ENCODE measurements at regions not wholly inside any gene's neighbourhood (a gene's known extent, or its start where the extent isn't known, plus 50 kb on each side); places are given as distances from the start of the nearest gene placed in this dataset.
"Not testable (repeated sequence)": the region's sequence is repeated elsewhere in the genome, so short reads cannot be mapped to it uniquely, and the experiment has no call there.

GRCh38 chr5:42950456-42951292 lies 89.4 kb downstream of the ANXA2R start:
- FAIRE-seq (peak; percentile 91), DNase-seq (ENCODE audit: insufficient read length, low spot score) (peak; percentile 19)

- FAIRE-seq (no peak), DNase-seq (ENCODE audit: insufficient read length, low spot score) (no peak)
Measured at GRCh38 chr5:42950116-42950455, 90.0 kb downstream of the ANXA2R start.

- peak; percentile 54 for DNase-seq (ENCODE audit: insufficient read length, low spot score)
- peak; percentile 60 for FAIRE-seq
Measured at GRCh38 chr5:42949348-42950115, 90.6 kb downstream of the ANXA2R start.

- FAIRE-seq (no peak), DNase-seq (ENCODE audit: insufficient read length, low spot score) (no peak)
Measured at GRCh38 chr5:42948961-42949347, 91.2 kb downstream of the ANXA2R start.

GRCh38 chr5:42944989-42945388 lies 95.1 kb downstream of the ANXA2R start:
- DNase-seq (ENCODE audit: insufficient read length, low spot score) = no peak
- FAIRE-seq = no peak

- no peak for DNase-seq (ENCODE audit: insufficient read length, low spot score)
- FAIRE-seq = no peak
Measured at GRCh38 chr5:42943931-42944631, 96.0 kb downstream of the ANXA2R start.

- DNase-seq (ENCODE audit: insufficient read length, low spot score) = no peak
- no peak for FAIRE-seq
Measured at GRCh38 chr5:42940853-42941252, 99.3 kb downstream of the ANXA2R start.

GRCh38 chr5:42932011-42932410 lies 108.1 kb downstream of the ANXA2R start:
- not testable (repeated sequence) for FAIRE-seq; DNase-seq (ENCODE audit: insufficient read length, low spot score)

- FAIRE-seq = not testable (repeated sequence)
Measured at GRCh38 chr5:42931451-42931850, 108.7 kb downstream of the ANXA2R start.

GRCh38 chr5:42930934-42931333 lies 109.2 kb downstream of the ANXA2R start:
- FAIRE-seq (no peak), DNase-seq (ENCODE audit: insufficient read length, low spot score) (no peak)

More at GRCh38 chr5:42931451-42931850, 108.7 kb downstream of the ANXA2R start:
- not testable (repeated sequence) for DNase-seq (ENCODE audit: insufficient read length, low spot score)

GRCh38 chr5:42929871-42930270 lies 110.2 kb downstream of the ANXA2R start:
- FAIRE-seq (no peak), DNase-seq (ENCODE audit: insufficient read length, low spot score) (no peak)

- FAIRE-seq (no peak), DNase-seq (ENCODE audit: insufficient read length, low spot score) (no peak)
Measured at GRCh38 chr5:42927730-42928129, 112.4 kb downstream of the ANXA2R start.

- DNase-seq (ENCODE audit: insufficient read length, low spot score) (no peak), FAIRE-seq (no peak)
Measured at GRCh38 chr5:42924686-42925085, 113.0 kb upstream of the SELENOP start.

GRCh38 chr5:42924226-42924625 lies 112.5 kb upstream of the SELENOP start:
- no peak for FAIRE-seq
- no peak for DNase-seq (ENCODE audit: insufficient read length, low spot score)

- DNase-seq (ENCODE audit: insufficient read length, low spot score) = no peak
- no peak for FAIRE-seq
Measured at GRCh38 chr5:42923710-42924109, 112.0 kb upstream of the SELENOP start.

GRCh38 chr5:42919600-42919999 lies 107.9 kb upstream of the SELENOP start:
- DNase-seq (ENCODE audit: insufficient read length, low spot score) (no peak), FAIRE-seq (no peak)

GRCh38 chr5:42915306-42915866 lies 103.7 kb upstream of the SELENOP start:
- no peak for FAIRE-seq
- DNase-seq (ENCODE audit: insufficient read length, low spot score) = no peak

GRCh38 chr5:42912184-42912798 lies 100.6 kb upstream of the SELENOP start:
- no peak for DNase-seq (ENCODE audit: insufficient read length, low spot score)
- FAIRE-seq = no peak

GRCh38 chr5:42908509-42909488 lies 97.1 kb upstream of the SELENOP start:
- DNase-seq (ENCODE audit: insufficient read length, low spot score) (peak; percentile 72), FAIRE-seq (peak; percentile 94)

Measured in GM19239 (cell line).